GM18505 (cell line): ENCODE measurements at regions not wholly inside any gene's neighbourhood (a gene's known extent, or its start where the extent isn't known, plus 50 kb on each side); places are given as distances from the start of the nearest gene placed in this dataset.
"Not testable (repeated sequence)": the region's sequence is repeated elsewhere in the genome, so short reads cannot be mapped to it uniquely, and the experiment has no call there.

Experiments used
- ATAC-seq: cut with Tn5 transposase; IDR thresholded peaks from one replicate; pipeline ENCODE4 v1.9.1; 2021; ENCODE audit not compliant: unreplicated experiment

GRCh38 chr2:89938756-89939155 lies 1247.3 kb downstream of the RPIA start:
- ATAC-seq = not testable (repeated sequence)

- ATAC-seq = not testable (repeated sequence)
These were observed 1252.8 kb downstream of the RPIA start for GRCh38 chr2:89944267-89944666.

GRCh38 chr2:89945004-89945616 lies 1253.6 kb downstream of the RPIA start:
- ATAC-seq = not testable (repeated sequence)

GRCh38 chr2:89947208-89947815 lies 1255.8 kb downstream of the RPIA start:
- not testable (repeated sequence) for ATAC-seq

GRCh38 chr2:89948102-89948501 lies 1256.6 kb downstream of the RPIA start:
- not testable (repeated sequence) for ATAC-seq

- not testable (repeated sequence) for ATAC-seq
These were observed 1259.3 kb downstream of the RPIA start for GRCh38 chr2:89950807-89951206.

- not testable (repeated sequence) for ATAC-seq
These were observed 1265.8 kb downstream of the RPIA start for GRCh38 chr2:89957236-89957635.

- not testable (repeated sequence) for ATAC-seq
These were observed 1268.4 kb downstream of the RPIA start for GRCh38 chr2:89959729-89960378.

- not testable (repeated sequence) for ATAC-seq
These were observed 1269.1 kb downstream of the RPIA start for GRCh38 chr2:89960570-89960969.

- not testable (repeated sequence) for ATAC-seq
These were observed 1277.1 kb downstream of the RPIA start for GRCh38 chr2:89968567-89968966.

- ATAC-seq = not testable (repeated sequence)
These were observed 1277.7 kb downstream of the RPIA start for GRCh38 chr2:89969190-89969589.

- not testable (repeated sequence) for ATAC-seq
These were observed 1282.4 kb downstream of the RPIA start for GRCh38 chr2:89973849-89974248.

GRCh38 chr2:89979826-89980537 lies 1288.5 kb downstream of the RPIA start:
- ATAC-seq = not testable (repeated sequence)

GRCh38 chr2:89982246-89982645 lies 1290.8 kb downstream of the RPIA start:
- not testable (repeated sequence) for ATAC-seq

GRCh38 chr2:89985650-89986049 lies 1294.2 kb downstream of the RPIA start:
- ATAC-seq = not testable (repeated sequence)

GRCh38 chr2:89986532-89986931 lies 1295.1 kb downstream of the RPIA start:
- not testable (repeated sequence) for ATAC-seq

- not testable (repeated sequence) for ATAC-seq
These were observed 1305.3 kb downstream of the RPIA start for GRCh38 chr2:89996779-89997178.

GRCh38 chr2:90004553-90004952 lies 1313.1 kb downstream of the RPIA start:
- not testable (repeated sequence) for ATAC-seq

GRCh38 chr2:90010442-90011100 lies 1319.1 kb downstream of the RPIA start:
- not testable (repeated sequence) for ATAC-seq

- not testable (repeated sequence) for ATAC-seq
These were observed 1319.6 kb downstream of the RPIA start for GRCh38 chr2:90011101-90011443.

- ATAC-seq = not testable (repeated sequence)
These were observed 1328.4 kb downstream of the RPIA start for GRCh38 chr2:90019908-90020307.
